ENCODE measurements at regions not wholly inside any gene's neighbourhood (a gene's known extent, or its start where the extent isn't known, plus 50 kb on each side); places are given as distances from the start of the nearest gene placed in this dataset.
A peak's percentile ranks its signal among the peaks of the same experiment; 100 is the strongest.
"Not testable (repeated sequence)": the region's sequence is repeated elsewhere in the genome, so short reads cannot be mapped to it uniquely, and the experiment has no call there.

DNA sequence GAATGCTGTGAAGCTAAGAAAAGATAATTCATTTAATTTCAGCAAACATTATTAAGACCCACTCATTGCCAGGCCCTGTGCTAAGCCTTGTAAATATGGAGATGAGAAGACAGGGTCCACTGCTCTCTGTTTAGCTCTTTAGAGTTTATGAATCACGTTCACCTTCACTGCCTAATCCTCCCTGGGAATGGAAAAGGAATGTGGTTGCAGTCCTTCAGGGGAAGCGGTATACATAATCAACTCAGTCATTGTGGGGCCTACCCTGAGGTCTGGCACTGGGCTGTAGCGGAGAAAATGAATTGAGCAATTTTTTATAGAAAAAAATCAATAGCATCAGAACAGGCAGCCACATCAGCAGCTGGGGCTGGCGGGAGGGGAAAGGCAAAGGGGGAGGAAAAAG is 412.1 kb upstream of the NFIA start:
- no peak for DNase-seq (ENCODE audit: low read depth in 2 of 2)

DNA sequence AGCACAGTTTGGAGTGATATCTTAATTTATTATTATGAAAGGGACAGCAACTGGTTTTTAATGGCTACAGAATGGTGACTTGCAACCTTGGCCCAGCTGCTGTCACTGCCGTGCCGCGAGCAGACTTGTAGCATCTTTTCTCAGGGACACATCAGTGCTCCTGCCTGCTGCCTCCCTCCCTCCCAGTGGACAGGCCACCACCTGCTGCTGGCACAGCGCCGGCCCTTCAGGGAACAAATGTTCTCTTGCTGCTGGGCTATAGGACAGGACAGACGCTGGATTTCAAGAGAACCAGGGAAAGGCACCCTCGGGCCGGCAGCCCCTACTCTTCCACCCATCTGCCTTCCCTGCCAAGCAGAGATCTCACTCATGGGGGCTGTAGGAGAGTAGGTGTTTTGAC is 413.8 kb upstream of the NFIA start:
- DNase-seq (ENCODE audit: low read depth in 2 of 2) = no peak

DNA sequence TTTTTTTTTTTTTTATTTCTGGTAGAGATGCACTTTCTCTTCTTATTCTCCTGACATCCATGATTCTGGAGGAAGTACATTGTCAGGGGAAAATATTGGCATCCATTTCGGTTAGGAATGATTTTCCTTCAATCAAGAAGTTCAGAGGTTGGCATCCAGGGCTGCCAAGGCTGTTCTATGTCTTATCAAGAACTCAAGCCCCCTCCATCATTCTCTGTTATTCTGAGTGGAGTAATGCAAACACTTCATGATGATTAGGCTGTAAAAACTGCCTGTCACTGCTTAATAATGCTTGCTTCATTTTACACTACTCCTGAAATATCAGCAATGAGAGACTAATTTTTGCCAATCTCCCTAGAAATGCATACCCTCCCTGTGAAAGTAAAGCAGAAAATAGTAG is 417.1 kb upstream of the NFIA start:
- DNase-seq (ENCODE audit: low read depth in 2 of 2) = no peak

DNA sequence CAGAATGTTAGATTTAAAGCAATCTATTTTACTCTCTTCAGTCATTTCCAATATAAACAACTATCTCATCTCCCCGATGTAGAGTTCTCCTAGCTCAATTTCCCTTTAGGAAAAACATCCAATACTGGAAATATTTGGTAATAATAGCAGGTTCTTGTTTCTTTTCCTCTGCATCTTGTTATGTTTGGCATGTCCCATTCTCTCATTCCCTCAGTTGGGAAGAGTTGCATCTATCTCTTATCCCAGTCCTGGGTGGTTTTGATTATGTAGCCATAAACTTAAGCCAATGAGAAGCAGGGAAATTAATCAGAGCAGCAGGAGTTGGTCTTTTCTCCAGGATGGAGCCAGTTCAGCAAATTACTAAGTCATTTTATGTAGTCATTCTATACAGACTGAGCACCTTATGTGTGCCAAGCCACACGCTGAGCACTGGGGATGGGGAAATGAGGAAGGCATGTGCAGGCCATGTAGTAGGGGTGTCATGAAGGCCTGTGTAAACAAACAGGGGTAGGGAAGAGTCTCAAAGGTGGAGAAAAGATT is 418.2 kb upstream of the NFIA start:
- no peak for DNase-seq (ENCODE audit: low read depth in 2 of 2)

DNA sequence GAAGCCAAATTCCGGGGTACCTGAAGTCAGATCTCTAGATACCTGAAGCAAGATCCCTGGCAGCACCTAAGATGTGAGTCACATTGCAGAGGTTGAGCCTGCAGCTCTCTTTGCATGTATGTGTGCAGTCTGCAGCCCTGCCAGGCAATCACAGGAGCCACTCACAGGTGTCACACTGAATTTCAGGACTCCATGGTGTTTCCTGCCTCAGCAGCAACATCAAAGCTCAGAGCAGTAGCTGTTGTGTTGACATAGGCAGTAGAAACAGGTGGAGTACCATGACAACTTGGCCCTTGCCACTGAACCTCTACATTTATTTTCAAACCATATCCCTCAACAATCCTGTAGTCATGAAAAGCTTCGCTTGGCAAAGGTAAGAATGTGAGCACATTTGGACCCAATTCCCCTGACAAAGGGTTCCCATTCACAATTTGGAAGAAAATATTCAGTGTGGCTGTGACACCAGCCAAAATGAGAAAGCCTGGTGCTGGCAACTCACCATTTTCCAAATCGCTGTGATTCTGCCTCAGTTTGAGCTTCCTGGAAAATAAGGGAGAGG is 419.8 kb upstream of the NFIA start:
- DNase-seq (ENCODE audit: low read depth in 2 of 2) = no peak

DNA sequence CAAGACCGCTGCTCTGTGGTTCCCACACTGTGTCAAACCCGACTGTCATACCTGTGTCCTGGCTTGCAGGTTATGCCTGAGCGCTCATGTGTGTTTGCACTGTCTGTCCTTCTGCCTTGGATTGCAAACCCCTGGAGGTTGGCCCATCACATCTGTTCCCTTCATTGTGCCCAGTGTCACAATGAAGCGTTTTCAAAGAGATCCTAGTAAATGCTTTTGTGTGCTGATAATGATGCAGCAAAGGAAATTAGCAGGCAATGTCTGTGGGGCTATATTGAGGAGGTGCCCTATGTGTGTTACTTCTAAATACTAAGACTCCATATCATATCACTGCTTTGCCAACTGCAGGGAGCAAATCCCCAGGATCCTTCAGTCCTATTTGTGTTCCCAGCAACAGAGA is 424.4 kb upstream of the NFIA start:
- no peak for DNase-seq (ENCODE audit: low read depth in 2 of 2)

DNA sequence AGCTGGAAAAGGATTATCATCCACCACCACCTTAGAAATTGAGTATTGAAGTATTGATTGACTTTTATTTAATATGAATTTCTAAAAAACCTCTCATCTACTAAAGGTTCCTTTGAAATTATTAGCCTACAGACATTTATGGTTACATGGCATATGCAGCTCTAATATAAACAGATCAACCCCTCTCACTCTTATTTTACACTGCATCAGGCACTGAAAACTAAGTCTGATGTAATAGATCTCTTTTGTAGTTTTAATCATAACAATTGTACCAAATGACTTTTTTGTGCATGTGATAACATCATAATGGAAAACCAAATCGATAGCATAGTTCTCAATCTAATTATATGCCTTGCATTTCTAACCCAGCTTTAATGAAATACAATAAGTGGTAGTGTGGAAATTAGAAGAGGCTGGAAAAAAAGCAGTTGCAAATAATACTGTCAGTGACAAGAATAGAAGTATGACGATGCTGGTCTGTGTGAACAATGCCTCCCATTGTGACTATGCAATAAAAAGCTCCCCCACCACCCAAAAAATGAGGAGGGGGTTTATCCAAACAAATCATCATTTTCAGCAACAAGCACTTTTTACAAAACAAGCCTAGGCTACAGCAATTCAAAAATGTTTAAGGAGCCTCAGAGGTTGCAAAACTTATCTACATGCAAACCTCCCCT is 426.5 kb upstream of the NFIA start:
- DNase-seq (ENCODE audit: low read depth in 2 of 2) = no peak

DNA sequence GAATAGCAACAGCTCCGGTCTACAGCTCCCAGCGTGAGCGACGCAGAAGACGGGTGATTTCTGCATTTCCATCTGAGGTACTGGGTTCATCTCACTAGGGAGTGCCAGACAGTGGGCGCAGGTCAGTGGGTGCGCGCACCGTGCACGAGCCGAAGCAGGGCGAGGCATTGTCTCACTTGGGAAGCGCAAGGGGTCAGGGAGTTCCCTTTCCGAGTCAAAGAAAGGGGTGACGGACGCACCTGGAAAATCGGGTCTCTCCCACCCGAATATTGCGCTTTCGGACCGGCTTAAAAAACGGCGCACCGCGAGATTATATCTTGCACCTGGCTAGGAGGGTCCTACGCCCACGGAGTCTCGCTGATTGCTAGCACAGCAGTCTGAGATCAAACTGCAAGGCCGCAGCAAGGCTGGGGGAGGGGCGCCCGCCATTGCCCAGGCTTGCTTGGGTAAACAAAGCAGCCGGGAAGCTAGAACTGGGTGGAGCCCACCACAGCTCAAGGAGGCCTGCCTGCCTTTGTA is 442.3 kb upstream of the NFIA start:
- DNase-seq (ENCODE audit: low read depth in 2 of 2) = not testable (repeated sequence)

DNA sequence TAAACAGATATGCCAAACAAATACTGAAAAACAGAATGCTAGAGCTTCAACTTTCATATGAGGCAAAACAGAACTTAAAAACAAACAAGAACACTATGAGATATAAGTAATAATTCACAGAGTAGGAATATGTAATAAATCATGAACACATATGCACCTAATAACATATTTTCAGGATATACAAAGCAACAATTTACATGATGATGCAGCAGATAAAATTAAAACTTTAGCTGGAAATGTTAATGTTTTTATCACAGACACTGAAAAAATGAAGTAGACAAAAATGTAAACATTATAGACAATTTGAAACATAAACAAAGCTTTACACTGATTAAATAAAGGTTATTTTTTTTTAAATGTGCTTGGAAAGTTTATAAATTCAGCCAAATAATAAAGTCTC is 443.1 kb upstream of the NFIA start:
- no peak for DNase-seq (ENCODE audit: low read depth in 2 of 2)

DNA sequence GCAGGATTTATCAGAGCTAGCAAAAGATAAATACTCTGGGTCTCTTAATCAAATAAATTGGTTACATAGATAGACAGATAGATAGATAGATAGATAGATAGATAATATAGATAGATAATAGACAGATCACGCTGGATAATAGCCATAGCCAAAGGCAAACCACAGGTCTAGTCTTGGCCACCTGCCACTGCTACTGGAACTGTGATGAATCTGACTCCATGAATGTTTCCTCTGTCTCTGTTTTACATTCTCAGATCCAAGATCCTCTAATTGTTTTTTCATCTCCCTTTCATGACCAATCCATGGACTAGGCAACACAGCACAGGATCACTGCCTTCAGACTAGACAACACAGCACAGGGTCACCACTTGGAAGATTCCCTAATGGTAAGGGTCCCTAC is 444.7 kb upstream of the NFIA start:
- no peak for DNase-seq (ENCODE audit: low read depth in 2 of 2)

DNA sequence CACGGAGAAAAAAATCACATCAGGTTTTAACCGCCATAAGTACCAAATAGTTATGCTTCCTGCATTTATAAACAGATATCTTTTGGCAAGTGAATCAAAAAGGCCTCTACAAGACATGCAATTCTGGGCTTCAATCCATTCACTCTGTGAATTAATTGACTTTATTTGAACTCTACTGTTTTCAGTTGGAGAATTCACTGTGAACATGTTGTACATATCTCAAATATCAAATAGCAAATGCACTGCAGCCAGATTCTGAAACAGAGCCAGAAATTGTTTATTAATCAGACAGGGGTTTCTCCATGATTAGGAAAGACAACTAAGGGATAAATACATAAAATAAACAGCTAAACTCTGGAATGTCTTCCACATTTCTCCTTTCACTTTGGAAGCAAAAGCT is 445.4 kb upstream of the NFIA start:
- DNase-seq (ENCODE audit: low read depth in 2 of 2) = no peak

DNA sequence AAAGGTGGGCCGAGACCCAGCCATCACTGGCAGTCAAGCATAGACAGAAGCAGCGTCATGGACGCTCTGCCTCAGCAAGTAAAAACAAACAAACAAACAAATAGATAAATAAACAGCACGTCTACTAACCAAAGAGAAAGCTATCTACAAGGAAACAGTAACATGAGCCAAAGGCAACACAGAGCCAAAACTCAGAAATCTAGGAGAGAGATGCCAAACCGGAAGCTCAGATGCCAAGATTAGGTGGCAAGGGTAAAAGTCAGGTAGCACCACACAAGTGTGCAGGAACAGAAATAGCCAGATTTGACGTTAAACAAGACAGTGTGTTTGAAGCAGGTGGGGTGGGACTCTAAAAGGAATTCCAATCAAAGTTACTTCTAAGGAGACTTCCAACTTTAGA is 448.3 kb upstream of the NFIA start:
- DNase-seq (ENCODE audit: low read depth in 2 of 2) = no peak

DNA sequence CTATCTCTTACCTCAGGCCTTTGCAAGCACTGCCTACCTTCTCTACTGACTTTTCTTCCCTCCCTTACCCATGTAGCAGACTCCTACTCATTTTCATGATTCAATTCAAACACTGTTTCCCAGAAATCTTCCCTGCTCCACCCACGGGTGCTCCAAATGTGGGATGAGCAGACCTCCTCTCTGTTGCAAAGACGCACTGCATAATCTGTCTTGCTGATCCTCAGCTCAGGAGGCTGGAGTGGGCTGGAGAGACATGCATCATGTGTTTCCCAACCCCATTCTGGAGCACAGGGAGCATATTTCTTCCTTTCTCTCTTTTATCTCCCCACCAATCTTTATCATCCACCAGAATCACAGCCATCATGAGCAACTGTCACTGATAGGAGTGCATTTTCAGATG is 459.9 kb upstream of the NFIA start:
- no peak for DNase-seq (ENCODE audit: low read depth in 2 of 2)

DNA sequence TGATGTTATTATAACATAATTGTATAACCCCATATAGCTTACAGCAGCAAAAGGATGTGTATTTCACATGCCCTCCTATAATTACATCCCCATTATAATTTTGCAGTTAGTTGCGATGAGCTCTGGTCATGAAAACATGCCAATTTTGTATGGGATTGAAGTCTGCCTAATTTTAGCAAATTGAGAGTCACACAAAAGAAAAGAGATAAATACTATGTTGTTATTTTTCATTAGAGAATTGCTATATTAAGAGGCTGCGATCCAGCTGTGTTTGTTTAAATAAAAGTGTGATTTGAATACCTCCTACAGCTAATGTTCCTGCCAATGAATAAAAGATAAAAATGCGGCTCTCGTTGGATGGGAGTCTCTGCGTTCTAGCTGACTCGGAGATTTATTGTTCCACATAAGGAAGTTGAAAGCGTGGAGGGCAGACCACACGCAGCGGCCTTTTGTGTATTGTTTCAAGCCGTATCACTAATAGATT is 461.0 kb upstream of the NFIA start:
- DNase-seq (ENCODE audit: low read depth in 2 of 2) = peak in 1 of 2 experiments; percentile 4

DNA sequence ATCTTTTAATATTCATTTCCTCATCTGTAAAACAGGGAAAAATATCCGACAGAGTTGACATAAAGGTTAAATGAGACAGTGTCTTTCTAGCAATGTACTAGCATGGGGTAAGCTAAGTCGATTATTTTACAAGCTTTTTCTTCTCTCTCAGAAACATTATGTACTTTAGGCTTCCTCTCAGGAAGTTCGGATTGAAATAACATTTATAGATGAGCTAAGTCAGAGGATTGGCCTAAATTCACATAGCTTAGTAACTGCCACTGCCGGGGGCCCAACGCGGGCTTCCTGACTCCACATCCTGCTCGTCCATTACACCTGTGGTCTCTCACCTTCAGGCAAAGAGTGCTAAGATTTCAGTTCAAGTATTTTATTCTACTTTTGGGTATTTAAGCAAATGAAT is 462.3 kb upstream of the NFIA start:
- no peak for DNase-seq (ENCODE audit: low read depth in 2 of 2)

DNA sequence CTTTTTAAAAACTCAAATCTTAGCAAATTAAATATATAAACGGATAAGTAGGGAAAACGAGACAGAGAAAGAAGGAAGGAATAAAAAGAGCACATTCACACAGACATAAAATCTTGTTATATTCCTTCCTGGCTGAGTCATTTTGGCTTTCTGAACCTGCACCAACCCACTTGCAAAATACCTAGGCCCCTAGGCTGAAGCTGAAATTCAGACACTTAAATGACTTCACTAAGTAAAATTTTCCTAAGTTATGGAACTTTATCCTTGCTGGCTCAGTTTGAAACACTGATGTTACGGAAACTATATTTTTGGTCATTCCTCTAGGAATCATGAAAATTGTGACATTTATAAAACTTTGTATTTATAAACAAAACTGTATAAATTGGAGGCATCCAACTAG is 462.8 kb upstream of the NFIA start:
- no peak for DNase-seq (ENCODE audit: low read depth in 2 of 2)

DNA sequence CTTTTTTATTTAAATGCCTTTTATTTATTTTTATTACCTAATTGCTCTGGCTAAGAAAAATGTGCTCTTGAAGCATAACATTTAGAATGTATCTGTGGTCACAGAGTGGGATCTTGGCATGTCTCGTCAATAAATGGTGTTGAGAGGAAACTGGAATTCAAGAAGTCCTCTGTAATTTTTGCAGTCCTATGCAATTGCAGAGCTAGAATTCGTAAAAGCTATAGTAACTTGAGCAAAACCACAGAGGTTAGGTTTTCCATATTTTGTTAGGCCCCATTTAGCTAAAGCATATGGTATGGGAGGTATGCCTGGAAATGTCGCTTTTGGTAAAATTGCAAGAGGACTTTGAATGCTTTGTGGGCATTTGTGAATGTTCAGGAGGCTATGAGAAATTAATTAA is 466.7 kb upstream of the NFIA start:
- DNase-seq (ENCODE audit: low read depth in 2 of 2) = peak; percentile 28 to 30

DNA sequence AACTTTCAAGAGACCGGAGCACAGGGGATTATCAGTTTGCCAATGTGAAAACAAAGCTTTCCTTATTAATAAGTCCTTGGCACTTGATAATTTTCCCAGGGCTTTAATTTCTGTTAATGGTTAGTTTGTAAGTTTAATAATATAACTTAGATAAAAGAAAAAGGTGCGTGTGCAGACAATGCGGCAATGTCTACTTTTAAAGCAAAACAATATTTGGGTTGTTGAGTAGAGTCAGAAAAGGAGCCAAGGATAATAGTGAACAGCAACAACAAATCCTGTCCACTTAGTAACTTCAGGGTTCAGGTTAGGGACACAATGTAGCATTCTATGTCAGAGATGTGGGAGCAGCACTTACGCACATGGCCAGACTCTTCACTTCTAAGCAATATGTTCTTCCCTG is 469.6 kb upstream of the NFIA start:
- no peak for DNase-seq (ENCODE audit: low read depth in 2 of 2)

DNA sequence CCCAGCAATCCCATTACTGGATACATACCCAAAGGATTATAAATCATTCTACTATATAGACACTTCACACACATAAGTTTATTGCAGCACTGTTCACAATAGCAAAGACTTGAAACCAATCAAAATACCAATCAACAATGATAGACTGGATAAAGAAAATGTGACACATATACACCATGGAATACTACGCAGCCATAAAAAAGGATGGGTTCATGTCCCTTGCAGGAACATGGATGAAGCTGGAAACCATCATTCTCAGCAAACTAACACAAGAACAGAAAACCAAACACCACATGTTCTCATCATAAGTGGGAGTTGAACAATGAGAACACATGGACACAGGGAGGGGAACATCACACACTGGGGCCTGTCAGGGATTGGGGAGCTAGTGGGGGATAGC is 475.4 kb upstream of the NFIA start:
- DNase-seq (ENCODE audit: low read depth in 2 of 2) = not testable (repeated sequence)

DNA sequence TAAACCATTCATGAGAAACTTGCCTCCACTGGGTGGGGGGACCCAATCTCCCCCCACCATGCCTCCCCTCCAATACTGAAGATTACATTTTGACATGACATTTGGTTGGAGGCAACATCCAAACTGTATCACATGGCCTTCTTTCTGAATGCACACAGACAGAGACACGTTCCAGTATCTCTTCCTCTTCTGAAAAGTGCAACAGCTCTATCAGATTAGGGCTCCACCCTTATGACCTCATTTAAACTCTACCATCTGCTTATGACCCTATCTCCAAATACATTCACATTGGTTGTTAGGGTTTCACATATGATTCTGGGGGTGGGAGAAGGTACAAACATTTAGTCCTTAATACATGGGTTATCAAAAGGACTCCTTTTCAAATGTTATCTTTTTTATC is 481.8 kb upstream of the NFIA start:
- DNase-seq (ENCODE audit: low read depth in 2 of 2) = no peak

DNA sequence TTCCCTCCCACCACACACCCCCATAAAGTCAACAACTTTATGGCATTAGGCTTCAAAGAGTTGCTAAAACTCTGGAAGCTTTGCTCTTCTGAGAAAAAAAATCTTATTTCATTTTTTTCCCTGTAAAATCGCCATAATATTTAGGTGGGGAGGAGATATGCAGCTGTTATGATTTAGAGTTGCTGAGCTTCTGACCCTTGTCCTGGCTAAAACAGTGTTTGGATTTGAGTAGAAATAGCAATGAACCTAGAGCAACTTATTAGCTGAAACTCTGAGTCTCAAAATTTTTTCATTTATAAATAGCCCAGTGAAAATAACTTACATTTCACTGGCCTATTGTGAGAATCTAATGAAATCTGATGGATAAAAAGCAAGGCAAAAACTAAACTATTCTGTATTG is 482.8 kb upstream of the NFIA start:
- DNase-seq (ENCODE audit: low read depth in 2 of 2) = no peak

DNA sequence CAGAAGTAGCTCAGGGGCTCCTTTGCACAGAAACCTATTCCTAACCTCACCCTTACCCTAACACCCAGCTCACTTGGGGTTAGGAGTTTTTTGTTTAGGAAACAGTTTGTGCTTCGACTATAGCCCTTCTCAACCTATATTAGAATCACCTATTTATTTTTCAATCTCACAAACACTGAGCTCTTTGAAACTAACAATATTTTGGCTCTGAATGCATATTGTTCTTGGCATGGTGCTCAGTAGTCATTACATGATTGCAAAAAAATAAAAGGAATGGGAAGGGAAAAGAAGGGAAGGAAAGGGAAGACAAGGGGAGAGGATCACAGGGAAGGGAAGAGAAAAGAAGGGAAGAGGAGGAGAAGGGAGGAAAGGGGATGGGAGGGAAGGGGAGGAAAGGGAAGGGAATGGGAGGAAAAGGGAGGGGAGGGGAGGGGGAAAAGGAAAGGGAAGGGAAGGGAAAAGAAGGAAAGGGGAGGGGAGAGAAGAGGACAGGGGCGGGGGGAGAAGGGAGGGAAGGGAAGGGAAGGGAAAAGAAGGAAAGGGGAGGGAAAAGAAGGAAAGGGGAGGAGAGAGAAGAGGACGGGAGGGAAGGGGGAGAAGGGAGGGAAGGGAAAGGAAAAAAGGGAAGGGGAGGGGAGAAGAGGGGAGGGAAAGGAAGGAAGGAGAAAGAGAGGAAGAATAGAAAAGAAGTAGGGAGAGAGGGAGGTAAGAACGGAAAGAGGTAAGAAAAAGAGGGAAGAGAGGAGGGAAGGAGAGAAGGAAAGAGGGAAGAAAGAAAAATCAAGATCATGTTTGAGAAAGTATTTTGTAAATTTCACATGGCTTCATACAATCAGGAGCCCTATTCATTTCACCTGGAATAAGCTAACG is 484.1 kb upstream of the NFIA start:
- no peak for DNase-seq (ENCODE audit: low read depth in 2 of 2)

Data from fibroblast of skin of left biceps (primary cell).